Thoracic aorta (tissue), 2 donors: ENCODE measurements at regions not wholly inside any gene's neighbourhood (a gene's known extent, or its start where the extent isn't known, plus 50 kb on each side); places are given as distances from the start of the nearest gene placed in this dataset.

Experiments used
- ATAC-seq: fragments of 150-250 bp; one replicate; pipeline ENCODE4 v1.8.0; 2017; ENCODE audit warnings: low read depth; ENCODE audit not compliant: insufficient number of reproducible peaks, low FRiP score
- DNase-seq: peaks from one replicate; pipeline ENCODE4 v3.0.0-alpha.2; 2020; ENCODE audit warnings: low spot score
- H3K27ac ChIP-seq, 2 donors: fragments of 200-600 bp; sonication (generic); 1 replicate in 1 of 2; 2 replicates in 1 of 2; pipeline ENCODE4 v1.5.1; 2016; ENCODE audit warnings: mild to moderate bottlenecking in 2 of 2, moderate library complexity in 2 of 2
- H3K27me3 ChIP-seq: fragments of 200-600 bp; sonication (generic); replicated peaks from 2 replicates; pipeline ENCODE4 v1.6.0; 2016; ENCODE audit warnings: mild to moderate bottlenecking; ENCODE audit not compliant: insufficient read depth
- H3K36me3 ChIP-seq: fragments of 200-600 bp; sonication (generic); one replicate; pipeline ENCODE4 v1.5.1; 2016
- H3K4me1 ChIP-seq, 2 donors: fragments of 200-600 bp; sonication (generic); 1 replicate in 1 of 2; 2 replicates in 1 of 2; pipeline versions ENCODE4 v1.5.1 to v1.6.0; 2016; ENCODE audit warnings: low read depth in 2 of 2, mild to moderate bottlenecking in 1 of 2; ENCODE audit not compliant: control insufficient read depth in 1 of 2
- H3K4me3 ChIP-seq: fragments of 200-600 bp; sonication (generic); 2 replicates; pipeline ENCODE4 v1.5.1; 2016; ENCODE audit warnings: mild to moderate bottlenecking
- H3K9me3 ChIP-seq: fragments of 200-600 bp; sonication (generic); 2 replicates; pipeline ENCODE4 v1.5.1; 2016
- CTCF ChIP-seq: fragments of 200-600 bp; sonication (generic); IDR thresholded peaks from one replicate; pipeline ENCODE4 v1.5.1; 2019; ENCODE audit warnings: antibody characterized with exemption

- ATAC-seq = no peak
- Histone ChIP-seq H3K27ac (peak overlapping the region; percentile 16 to 45), H3K4me3 (peak overlapping the region; percentile 22), H3K9me3 (no peaks in the 10 kb centered on the region), H3K4me1 (peaks cover 0 to 36% of the 10 kb centered on the region in 2 donors), H3K27me3 (no peaks in the 10 kb centered on the region), H3K36me3 (no peaks in the 10 kb centered on the region)
- DNase-seq = no peak
- no peak for TF ChIP-seq CTCF
These were observed 97.9 kb upstream of the MTHFD1L start for GRCh38 chr6:150767571-150768018.

GRCh38 chr6:150770637-150771036, 94.9 kb upstream of the MTHFD1L start:
- ATAC-seq = no peak

DNA sequence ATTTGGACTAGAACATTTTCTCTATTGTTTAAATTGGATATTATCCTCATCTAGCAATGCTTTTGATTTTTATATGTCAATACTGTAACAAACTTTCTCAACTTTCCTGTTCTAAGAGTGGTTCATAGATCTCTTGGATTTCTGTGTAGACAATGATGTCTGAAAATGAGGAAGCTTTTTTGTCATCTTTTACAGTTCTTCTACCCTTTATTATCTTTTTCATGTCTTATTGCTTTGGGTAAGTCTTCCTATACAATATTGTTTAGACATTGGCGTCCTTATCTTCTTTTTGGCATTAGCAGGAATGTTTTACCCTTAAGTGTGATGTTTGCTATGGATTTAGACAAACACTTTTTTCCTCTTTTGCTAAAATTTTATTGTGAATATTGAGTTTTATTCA, 91.5 kb upstream of the MTHFD1L start:
- ATAC-seq (no peak), DNase-seq (no peak)
- Histone ChIP-seq H3K27ac (no peak overlapping the region), H3K36me3 (no peaks in the 10 kb centered on the region), H3K4me1 (no peaks in the 10 kb centered on the region), H3K4me3 (no peak overlapping the region), H3K27me3 (no peaks in the 10 kb centered on the region), H3K9me3 (no peaks in the 10 kb centered on the region)
- no peak for TF ChIP-seq CTCF

More at GRCh38 chr6:150770637-150771036, 94.9 kb upstream of the MTHFD1L start:
- no peak overlapping the region for H3K4me3 ChIP-seq
- DNase-seq = no peak
- no peaks in the 10 kb centered on the region for H3K27me3 ChIP-seq
- H3K9me3 ChIP-seq = no peaks in the 10 kb centered on the region
- no peak for TF ChIP-seq CTCF
- H3K36me3 ChIP-seq = no peaks in the 10 kb centered on the region
- no peak overlapping the region for H3K27ac ChIP-seq
- peaks cover 0 to 28% of the 10 kb centered on the region in 2 donors for H3K4me1 ChIP-seq

- Histone ChIP-seq H3K9me3 (no peaks in the 10 kb centered on the region), H3K27me3 (no peaks in the 10 kb centered on the region), H3K27ac (no peak overlapping the region), H3K4me3 (no peak overlapping the region), H3K36me3 (no peaks in the 10 kb centered on the region), H3K4me1 (no peaks in the 10 kb centered on the region)
- TF ChIP-seq CTCF = no peak
- DNase-seq = no peak
- no peak for ATAC-seq
These were observed 89.9 kb upstream of the MTHFD1L start for GRCh38 chr6:150775415-150776203.

DNA sequence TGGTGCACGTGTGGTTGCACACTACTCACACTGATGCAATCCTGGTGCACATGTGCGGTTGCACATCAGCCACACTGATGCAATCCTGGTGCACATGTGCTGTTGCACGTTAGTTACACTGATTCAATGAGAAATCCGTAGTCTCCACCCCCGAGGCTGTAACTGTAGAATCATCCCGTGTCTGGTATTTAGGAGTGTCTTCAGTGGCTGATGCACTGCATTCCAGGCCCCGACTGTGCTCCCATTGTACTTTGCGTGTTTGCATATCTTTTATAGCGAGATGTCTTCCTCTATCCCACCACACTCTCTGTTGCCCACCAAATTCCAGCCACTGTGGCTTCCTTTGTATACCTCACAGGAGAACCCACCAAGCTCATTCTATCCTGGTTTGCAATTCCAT, 87.8 kb upstream of the MTHFD1L start:
- no peaks in the 10 kb centered on the region for H3K36me3 ChIP-seq
- H3K27ac ChIP-seq = no peak overlapping the region
- no peaks in the 10 kb centered on the region for H3K4me1 ChIP-seq
- TF ChIP-seq CTCF = no peak
- no peak overlapping the region for H3K4me3 ChIP-seq
- DNase-seq (no peak), ATAC-seq (no peak)
- no peaks in the 10 kb centered on the region for H3K9me3 ChIP-seq
- H3K27me3 ChIP-seq = no peaks in the 10 kb centered on the region
